Inflammatory macrophage treated with lipopolysaccharide for 4 hours (primary cell): ENCODE measurements at regions not wholly inside any gene's neighbourhood (a gene's known extent, or its start where the extent isn't known, plus 50 kb on each side); places are given as distances from the start of the nearest gene placed in this dataset.
A peak's percentile ranks its signal among the peaks of the same experiment; 100 is the strongest.
"Not testable (repeated sequence)": the region's sequence is repeated elsewhere in the genome, so short reads cannot be mapped to it uniquely, and the experiment has no call there.

Experiments
- DNase-seq: peaks from one replicate; pipeline ENCODE4 v3.0.0-alpha.2; 2020

DNA sequence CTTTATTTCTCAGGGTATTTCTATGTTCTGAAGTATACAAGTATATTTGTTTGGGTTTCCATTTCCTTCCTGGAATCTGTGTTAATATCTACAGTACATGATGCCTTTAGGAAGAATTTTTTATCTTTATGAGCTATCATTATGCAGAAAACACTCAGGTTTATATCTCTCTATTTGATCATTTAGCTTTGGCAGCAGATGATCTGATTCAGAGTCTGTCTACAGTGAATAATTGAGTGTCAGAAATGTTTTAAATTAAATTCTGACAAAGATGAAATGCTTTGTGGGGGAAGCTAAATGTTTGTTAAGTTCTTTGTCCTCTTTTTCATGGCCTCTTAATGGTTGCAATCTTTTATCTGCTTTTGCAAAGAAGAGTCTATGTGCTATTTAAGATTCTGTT is 2141.0 kb upstream of the ACO1 start:
- DNase-seq, result no peak

DNA sequence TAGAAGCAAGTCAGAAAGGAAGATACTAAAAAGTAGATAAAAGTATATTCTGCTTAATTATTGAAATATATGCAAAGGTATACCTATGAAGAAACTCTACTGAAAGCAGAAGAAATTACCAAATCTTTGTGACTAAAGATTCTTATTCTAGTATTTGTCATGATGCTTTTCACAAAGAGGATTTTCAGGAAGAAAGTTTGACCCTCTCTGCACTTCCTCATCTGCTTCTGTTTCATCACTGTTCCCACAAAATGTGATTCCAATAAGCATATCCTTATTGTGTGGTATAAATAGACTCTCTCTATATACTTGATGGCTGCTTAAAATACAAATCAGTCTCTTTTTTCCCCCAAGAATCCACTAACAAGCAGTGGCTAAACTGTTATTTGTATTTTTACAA is 2139.6 kb upstream of the ACO1 start:
- peak; percentile 54 for DNase-seq

DNA sequence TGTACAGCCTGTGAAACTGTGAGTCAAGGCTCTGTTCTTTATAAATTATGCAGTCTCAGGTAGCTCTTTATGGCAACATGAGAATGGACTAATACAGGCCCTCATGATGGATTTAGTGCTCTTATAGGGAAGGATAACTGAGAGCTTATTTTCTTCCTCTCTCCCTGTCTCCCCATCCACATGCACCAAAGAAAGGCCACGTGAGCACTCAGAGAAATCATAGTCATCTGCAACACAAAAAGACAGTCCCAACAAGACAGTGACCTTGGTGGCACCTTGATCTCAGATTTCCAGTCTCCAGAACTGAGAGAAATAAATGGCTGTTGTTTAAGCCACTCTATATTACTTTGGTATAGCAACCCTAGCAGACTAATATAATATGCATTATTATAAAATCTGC is 2133.6 kb upstream of the ACO1 start:
- DNase-seq, result no peak

DNA sequence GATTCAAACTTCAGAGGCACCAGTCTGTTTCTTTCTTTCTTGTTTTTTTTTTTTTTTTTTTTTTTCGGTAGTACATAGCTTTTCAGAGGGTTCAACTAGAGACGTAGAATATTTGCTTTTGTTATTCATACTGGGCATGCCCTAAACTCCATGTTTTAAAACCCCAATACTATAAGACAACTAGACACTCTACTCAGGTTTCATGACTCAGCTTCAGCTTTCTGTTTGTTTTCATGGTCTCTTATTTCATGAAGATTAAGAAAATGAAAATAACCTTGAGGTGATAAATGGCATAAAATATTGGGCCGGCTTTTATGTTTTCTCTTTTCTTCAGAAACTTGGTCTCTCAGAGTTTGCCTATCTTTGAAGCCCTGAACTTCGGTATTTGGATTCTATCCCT is 2126.3 kb upstream of the ACO1 start:
- no peak for DNase-seq

DNA sequence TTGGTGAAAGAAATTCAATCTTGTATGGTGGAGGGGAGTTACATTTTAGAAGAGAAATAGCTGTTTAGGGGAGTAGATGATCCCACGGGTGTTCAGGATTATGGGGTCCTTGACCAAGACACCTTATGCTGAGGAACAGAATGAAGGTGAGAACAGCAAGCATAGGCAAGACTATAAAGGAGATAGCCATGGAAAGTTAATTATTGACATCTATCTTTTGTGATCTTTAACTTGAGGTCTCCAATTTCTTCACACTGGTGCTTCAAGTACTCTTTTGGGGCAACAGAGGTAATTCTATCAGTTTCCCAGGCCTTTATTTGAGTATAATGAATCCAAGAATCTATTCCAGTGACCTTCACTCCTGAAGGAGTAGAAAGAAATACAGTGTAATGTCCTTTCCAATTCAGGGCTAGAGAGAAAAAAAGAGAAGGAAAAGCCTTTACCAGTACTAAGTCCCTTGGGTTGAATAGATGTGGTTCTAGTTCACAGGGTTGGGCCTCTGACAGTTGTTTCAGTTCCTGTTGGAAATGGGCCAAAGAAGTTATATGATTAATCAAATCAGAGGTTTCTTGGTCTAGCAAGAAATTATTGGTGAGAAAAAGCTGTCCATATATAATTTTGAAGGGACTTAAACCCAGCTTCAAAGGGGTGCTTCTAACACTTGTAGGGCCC is 2104.1 kb upstream of the ACO1 start:
- peak; percentile 62 for DNase-seq

DNA sequence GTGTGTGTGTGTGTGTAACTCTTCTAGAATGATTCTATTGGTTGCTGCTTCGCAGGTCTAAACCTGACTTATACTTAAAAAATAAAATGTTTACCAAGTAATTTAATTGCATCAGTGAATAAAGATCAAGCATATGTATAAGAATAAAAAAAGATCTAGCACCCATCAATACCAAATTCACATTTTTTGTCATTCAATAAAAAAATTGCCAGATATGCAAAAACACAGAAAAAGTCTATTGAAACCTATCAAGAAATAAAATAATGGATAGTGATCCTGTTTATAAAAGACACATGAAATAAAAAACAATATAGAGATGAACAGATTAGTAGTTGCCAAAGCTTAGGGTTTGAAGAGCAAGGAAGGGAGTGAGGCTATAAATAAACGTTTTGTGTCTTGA is 2095.0 kb upstream of the ACO1 start:
- DNase-seq, result no peak

DNA sequence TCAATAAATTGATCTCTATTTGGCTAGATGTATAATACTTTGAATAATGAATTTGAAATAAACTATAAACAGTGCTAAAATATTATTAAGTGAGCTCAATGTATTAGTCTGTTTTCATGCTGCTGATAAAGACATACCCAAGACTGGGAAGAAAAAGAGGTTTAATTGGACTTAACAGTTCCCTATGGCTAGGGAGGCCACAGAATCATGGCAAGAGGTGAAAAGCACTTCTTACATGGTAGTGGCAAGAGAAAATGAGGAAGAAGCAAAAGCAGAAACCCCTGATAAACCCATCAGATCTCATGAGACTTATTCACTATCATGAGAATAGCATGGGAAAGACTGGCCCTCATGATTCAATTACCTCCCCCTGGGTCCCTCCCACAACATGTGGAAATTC is 2092.4 kb upstream of the ACO1 start:
- peak; percentile 26 for DNase-seq

DNA sequence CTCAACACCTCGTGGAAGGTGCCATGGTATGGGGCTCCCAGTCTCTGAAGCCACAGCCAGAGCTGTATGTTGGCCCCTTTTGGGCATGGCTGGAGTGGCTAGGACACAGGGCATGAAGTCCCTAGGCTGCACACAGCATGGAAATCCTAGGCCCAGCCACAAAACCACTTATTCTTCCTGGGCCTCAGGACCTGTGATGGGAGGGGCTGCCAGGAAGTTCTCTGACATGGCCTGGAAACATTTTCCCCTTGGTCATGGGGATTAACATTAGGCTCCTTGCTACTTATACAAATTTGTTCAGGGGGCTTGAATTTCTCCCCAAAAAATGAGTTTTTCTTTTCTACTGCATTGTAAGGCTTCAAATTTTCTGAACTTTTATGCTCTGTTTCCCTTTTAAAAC is 2091.2 kb upstream of the ACO1 start:
- DNase-seq, result no peak

DNA sequence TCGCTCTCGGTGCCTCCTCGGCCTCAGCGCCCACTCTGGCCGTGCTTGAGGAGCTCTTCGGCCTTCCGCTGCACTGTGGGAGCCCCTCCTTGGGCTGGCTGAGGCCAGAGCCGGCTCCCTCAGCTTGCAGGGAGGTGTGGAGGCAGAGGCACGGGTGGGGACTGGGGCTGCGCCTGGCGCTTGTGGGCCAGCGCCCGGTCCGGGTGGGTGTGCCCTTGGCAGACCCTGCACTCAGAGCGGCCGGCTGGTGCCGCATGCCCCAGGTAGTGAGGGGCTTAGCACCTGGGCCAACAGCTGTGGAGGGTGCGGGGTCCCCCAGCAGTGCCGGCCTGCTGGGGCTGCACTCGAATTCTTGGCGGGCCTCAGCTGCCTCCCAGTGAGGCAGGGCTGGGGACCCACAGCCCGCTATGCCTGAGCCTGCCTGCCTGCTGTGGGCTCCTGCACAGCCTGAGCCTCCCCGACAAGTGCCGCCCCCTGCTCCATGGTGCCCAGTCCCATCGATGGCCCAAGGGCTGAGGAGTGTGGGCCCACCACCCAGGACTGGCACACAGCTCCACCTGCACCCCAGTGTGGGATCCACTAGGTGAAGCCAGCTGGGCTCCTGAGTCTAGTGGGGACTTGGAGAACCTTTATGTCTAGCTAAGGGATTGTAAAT is 2085.2 kb upstream of the ACO1 start:
- no peak for DNase-seq

DNA sequence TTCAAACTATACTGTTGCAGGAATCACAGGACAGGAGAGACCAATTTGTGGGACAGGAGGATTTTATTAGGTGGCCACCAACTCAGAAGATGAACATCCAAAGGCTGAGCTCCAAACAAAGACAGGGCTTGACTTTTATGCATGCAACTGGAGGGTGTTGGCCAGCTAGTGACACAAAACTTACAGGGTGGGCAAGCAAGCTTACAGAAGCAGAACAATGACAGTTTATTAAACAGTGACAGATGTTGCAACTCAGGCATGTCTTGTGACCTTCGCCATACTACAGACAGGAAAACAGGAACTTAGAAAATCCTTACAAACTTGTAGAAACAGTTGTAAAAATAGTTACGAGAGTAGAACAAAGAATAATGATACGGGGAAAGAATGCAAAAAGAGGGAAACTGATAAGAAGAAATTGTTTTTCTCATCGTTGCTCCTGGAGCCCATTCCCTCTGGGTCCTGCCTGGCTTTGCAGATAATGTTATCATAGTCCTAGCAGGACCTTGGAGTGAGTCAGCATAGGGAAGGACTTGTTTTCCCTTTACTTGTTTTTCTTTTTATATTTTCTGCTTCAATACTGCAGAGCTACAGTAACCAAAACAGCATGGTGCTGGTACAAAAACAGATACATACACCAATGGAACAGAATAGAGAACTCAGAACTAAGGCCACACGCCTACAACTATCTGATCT is 2083.0 kb upstream of the ACO1 start:
- DNase-seq, result peak; percentile 84

DNA sequence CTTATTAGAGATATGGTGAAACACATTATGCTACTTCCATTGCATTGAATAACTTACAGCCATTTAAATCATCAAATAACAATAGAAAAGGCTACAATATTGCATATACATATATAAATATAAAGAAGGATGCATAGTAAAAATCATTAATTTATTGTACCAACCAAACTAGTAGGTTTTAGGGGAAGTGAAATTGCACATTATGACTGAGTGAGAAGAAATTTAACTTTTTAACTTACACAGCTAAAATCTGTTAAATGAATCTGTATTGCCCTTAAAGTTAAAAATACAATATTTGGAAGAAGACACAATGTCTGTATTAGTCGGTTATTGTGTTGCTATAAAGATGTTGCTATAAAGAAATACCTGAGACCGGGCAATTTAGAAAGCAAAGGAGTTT is 2073.7 kb upstream of the ACO1 start:
- no peak for DNase-seq

DNA sequence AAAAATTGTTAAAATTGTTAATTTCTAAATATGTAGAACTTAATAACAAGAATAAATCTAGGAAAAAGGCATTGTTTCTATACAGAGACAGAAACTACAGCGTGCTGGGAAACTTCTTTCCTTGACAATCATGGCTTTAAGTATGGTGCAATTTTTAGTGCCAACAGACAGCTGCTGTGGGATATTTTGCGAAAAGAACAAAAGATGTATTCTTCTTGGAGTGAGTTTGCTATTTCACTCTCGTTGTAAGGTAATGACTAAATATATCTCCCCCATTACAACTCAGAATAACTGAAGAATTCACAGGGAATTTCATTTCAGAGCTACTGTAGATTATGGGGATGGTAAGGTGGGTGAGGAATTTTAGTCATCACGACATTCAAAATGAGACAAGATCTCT is 2055.0 kb upstream of the ACO1 start:
- DNase-seq, result no peak

DNA sequence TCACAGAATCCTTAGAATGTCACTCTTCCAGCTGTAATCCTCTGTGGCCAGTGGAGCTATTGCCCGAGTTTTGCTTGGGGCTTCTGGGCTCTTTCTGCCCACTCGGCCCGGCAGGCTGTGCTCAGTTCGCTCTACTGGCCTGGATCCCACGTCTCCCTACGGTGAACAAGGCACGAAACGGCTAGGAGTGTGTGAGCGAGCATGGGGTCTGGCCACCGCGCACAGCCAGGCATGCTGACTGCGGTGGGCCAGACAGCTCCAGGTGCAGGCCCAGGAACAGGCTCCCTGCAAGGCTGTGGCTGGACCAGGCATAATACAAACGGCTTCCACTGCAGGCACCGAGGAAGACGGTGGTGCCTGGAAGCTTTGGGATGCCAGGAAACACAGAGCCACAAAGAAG is 2035.5 kb upstream of the ACO1 start:
- no peak for DNase-seq

DNA sequence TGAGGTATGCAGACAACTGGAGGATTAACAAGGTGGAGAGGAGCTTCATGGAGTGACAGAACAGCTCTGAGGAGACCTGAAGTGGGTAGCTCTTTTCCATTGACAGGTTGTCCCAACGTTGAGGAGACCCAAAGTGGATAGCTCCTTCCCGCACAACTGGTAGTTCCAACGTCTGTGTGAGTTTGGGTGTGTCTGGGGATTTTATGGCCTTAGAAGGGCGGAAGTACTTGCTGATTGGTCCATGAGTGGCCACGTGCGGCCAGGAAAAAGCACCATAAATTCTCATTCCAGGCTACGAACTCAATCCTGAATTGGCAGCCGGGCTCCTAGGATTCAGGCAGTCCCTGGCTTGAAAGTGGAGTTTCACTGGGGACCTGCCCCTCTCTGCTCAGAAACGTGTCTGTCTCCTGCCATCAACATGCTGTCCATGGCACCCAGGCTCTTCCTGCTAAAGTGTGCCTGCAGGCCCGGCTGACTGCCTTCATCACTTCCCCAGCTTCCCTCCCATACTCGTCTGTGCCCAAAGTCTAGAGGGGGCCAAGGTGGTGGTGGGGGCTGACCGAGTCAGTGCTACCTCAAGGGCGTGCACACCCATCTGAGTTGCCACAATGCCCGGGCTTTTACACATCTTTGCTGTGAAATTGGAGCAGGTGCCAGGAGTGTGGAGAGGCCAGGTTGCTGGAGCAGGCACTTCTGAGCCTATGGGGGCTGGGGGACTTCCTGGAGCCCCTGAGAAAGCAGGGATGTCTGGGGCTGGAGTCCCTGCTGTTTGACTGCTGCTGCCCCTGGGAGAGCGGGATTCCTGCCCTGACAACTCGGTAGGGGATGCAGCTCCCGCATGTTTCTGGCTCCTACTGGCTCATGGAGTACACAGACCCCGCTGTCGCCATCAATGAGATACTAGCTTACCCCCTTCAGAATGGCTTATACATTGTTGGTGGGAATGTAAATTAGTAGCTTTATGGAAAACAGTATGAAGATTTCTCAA is 2034.6 kb upstream of the ACO1 start:
- no peak for DNase-seq

DNA sequence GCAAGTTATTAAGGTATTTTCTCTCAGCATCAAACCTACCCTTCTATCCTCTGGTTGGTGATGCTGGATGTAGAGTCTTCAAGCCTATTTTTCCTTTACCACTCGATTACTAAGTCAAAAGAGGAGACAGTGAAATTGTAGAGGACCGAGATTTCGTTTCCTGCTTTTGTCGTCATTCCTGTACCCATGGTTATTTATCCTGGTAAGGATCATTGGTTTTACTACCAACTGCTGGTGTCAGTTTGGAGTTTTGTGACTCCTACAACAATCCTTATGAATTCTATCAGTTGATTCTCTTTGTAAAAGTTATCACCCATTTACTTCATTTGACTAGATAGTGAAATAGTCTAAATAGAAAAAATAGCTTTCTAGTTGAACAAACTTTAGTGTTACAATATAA is 2028.2 kb upstream of the ACO1 start:
- no peak for DNase-seq

DNA sequence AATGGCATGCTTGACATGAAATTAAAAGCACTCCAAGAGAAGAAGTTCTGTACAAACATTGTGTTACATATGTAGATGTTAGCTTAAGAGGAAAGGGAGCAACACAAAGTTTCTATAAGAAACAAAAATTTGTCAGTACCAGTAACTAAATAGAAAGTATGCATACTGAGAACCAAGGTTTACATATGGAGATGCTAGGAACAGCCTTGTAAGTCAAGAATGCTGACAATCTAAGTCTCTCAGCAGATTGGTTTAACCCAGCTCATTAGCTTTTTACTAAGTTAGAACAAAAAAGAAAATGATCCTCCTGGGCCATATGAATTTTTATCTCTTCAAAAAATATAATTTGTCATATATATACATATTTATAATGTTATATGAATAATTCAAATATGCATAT is 2022.1 kb upstream of the ACO1 start:
- no peak for DNase-seq

DNA sequence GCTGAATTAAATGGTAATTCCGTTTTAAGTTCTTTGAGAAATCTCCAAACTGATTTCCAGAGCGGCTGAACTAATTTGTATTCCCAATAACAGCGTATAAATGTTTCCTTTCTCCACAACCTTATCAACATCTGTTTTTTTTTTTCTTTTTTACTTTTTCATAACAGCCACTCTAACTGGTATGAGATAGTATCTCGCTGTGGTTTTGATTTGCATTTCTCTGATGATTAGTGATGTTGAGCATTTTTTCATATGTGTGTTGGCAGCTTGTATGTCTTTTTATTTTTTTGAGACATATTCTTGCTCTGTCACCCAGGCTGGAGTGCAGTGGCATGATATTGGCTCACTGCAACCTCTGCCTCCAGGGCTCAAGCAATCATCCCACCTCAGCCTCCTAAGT is 2018.3 kb upstream of the ACO1 start:
- not testable (repeated sequence) for DNase-seq

DNA sequence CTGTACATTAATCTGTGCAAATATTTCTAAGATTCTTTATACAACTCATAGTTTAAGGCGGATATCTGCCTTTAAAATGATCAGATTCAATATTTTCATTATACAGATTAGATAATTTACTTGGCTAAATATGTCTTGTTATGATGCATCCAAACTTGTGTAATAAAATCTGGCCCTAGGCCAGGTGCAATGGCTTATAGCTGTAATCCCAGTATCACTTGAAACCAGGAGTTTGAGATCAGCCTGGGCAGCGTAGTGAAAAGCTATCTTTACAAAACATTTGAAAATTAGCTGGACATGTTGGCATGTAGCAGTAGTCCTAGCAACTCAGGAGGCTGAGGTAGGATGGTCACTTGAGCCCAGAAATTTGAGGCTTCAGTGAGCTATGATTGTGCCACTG is 2002.2 kb upstream of the ACO1 start:
- DNase-seq, result no peak

DNA sequence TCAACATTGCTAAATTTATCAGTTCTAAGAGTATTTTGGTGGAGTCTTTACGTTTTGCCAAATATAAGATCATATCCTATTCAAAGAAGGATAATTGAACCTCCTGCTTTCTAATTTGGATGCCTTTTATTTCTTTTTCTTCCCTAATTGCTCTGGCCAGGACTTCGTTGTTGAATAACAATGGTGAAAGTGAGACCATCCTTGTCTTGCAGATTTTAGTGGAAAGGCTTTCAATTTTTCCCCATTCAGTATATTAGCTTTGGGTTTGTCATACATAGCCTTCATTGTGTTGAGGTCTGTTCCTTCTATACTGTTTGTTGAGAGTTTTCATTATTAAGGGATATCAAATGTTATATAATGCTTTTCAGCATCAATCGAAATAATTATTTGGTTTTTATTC is 1974.2 kb upstream of the ACO1 start:
- no peak for DNase-seq

DNA sequence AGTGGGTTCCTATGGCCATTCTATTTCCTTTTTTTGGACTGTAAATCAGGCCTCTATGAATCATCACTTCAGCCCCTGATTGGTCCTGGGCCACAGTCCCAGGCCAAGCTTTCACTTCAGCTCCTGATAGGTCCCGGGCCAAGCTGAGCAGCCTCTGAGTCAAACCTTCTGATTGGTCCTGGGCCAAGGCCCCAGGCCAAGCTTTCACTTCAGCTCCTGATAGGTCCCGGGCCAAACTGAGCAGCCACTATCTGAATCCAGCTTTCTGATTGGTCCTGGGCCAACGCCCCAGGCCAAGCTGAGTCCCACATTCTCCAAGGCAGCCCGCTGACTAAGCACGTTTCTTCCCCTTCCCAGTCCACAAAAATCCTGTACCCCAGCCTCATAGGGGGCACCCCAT is 1972.9 kb upstream of the ACO1 start:
- no peak for DNase-seq

DNA sequence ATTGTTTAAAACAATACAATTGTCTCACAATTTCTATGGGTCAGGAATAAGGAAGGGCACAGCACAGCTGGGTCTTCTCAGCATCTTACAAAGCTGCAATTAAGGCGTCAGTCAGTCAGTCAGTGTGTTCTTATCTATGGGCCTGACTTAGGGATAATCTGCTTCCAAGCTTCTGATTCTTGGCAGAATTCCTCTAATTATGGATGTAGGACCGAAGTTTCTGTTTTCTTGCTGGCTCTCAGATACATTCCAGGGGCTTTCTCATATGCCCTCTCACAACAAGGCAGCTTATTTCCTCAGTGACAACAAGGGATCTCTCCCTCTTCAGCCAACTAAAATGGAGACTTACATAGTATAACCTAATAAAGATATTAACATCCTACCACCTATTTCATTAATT is 1925.3 kb upstream of the ACO1 start:
- DNase-seq, result no peak

DNA sequence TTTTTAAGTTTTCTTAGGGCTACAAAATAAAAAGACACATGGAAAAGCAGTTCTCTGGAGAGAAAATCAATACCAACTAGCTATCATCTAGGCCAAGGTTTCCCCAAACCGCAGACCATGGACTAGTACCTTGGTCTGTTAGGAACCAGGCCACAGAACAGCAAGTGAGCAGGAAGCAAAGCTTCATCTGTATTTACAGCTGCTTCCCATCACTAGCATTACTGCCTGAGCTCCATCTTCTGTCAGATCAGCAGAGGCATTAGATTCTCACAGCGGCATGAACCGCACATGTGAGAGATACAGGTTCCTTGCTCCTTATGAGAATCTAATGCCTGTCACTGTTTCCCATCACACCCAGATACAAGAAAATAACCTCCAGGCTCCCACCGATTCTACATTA is 1907.6 kb upstream of the ACO1 start:
- DNase-seq, result no peak

DNA sequence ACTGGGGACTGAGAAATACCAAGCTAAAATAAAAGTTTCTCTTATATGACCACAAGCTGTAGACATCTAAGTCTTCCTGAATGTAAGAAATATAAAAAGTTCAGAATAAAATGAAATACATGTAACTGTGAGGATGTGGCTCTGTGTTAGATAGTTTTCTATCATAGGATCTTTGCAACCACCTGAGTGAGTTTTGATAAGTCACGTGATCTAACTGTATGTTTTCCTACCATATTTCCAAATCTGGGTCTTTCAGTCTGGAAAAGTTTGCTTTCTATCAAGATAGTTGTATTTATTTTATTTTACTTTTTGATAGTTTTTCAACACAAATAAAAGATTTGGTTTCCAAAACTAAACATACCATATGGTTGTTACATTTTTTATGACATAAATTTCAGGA is 1905.8 kb upstream of the ACO1 start:
- DNase-seq, result no peak
